DOHH2 (cell line): ENCODE measurements at regions not wholly inside any gene's neighbourhood (a gene's known extent, or its start where the extent isn't known, plus 50 kb on each side); places are given as distances from the start of the nearest gene placed in this dataset.

Experiments used
- H3F3A ChIP-seq: fragments of 200-600 bp; sonication (generic), shearing (Covaris generic); 2 replicates; pipeline ENCODE4 v1.6.0; 2016; ENCODE audit warnings: antibody characterized with exemption, mild to moderate bottlenecking; ENCODE audit not compliant: control insufficient read depth, insufficient read depth
- H3K27ac ChIP-seq: fragments of 200-600 bp; sonication (generic); 2 replicates; pipeline ENCODE4 v1.5.1; 2014; ENCODE audit warnings: low read depth, mild to moderate bottlenecking, low read length, moderate library complexity
- H3K27me3 ChIP-seq: fragments of 200-600 bp; sonication (generic); 2 replicates; pipeline ENCODE4 v1.6.1; 2014; ENCODE audit warnings: mild to moderate bottlenecking, low read length, mixed read lengths; ENCODE audit not compliant: control insufficient read depth
- H3K36me3 ChIP-seq: fragments of 200-600 bp; sonication (generic); 2 replicates; pipeline ENCODE4 v1.6.1; 2014; ENCODE audit warnings: mild to moderate bottlenecking, low read length, moderate library complexity, mixed read lengths; ENCODE audit not compliant: control insufficient read depth
- H3K4me1 ChIP-seq: fragments of 200-600 bp; sonication (generic); 2 replicates; pipeline ENCODE4 v1.6.1; 2014; ENCODE audit warnings: mild to moderate bottlenecking, low read length, mixed read lengths; ENCODE audit not compliant: control insufficient read depth
- H3K4me2 ChIP-seq: fragments of 200-600 bp; sonication (generic); 2 replicates; pipeline ENCODE4 v1.6.0; 2014; ENCODE audit warnings: mild to moderate bottlenecking, low read length, moderate library complexity
- H3K4me3 ChIP-seq: fragments of 200-600 bp; sonication (generic); 2 replicates; pipeline ENCODE4 v1.5.1; 2014; ENCODE audit warnings: mild to moderate bottlenecking, low read length, mixed read lengths
- H3K79me2 ChIP-seq: fragments of 200-600 bp; sonication (generic); 2 replicates; pipeline ENCODE4 v1.6.1; 2014; ENCODE audit warnings: mild to moderate bottlenecking, low read length, mixed read lengths; ENCODE audit not compliant: control insufficient read depth
- H3K9me2 ChIP-seq: fragments of 200-600 bp; sonication (generic); replicated peaks from 2 replicates; pipeline ENCODE4 v1.6.1; 2014; ENCODE audit warnings: mild to moderate bottlenecking, low read length, mixed read lengths; ENCODE audit not compliant: control insufficient read depth
- H3K9me3 ChIP-seq: fragments of 200-600 bp; sonication (generic); 2 replicates; pipeline ENCODE4 v1.6.1; 2014; ENCODE audit warnings: antibody characterized with exemption, low read length, mixed read lengths; ENCODE audit not compliant: control insufficient read depth, insufficient read depth
- H4K20me1 ChIP-seq: fragments of 200-600 bp; sonication (generic); 2 replicates; pipeline ENCODE4 v1.6.0; 2014; ENCODE audit warnings: low read depth, mild to moderate bottlenecking, antibody characterized with exemption, low read length, moderate library complexity; ENCODE audit not compliant: control insufficient read depth, insufficient read depth
- EZH2phosphoT487 ChIP-seq: fragments of 200-600 bp; sonication (generic); IDR thresholded peaks from 2 replicates; pipeline ENCODE4 v1.6.1; 2017; ENCODE audit warnings: borderline replicate concordance, mild to moderate bottlenecking, antibody characterized with exemption, low read length, moderate library complexity, mixed read lengths
- TF ChIP-seq, protein P1 (sequence below): fragments of 200-600 bp; sonication (generic); IDR thresholded peaks from one replicate; pipeline ENCODE4 v1.5.1; 2014; ENCODE audit warnings: antibody characterized with exemption, mild to moderate bottlenecking, low read depth, low read length; ENCODE audit not compliant: poor library complexity, severe bottlenecking

DNA sequence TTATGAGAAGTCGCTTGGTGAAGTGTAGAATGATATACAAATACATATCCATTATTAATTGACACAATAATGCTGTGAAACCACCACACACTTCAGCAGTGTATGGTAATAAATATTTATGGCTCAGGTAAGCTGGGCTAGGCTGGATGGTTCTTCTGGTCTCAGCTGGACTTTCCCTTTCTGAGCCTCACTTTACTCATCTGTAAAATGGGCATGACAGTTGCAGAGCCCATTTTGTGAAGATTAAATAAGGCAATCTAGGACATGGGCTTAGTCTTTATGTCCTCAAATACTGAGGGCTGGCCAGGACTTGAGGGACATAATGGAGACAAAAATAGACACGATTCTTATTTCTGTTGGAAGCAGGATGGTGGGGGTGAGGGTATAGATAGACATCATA, 196.1 kb downstream of the MIAT start:
- no peak overlapping the region for H3K27ac ChIP-seq
- H3K4me1 ChIP-seq, result no peaks in the 10 kb centered on the region
- no peaks in the 10 kb centered on the region for H3K9me2 ChIP-seq
- no peaks in the 10 kb centered on the region for H3K36me3 ChIP-seq
- no peak overlapping the region for H3K4me2 ChIP-seq
- no peaks in the 10 kb centered on the region for H3K79me2 ChIP-seq
- no peak overlapping the region for H3K4me3 ChIP-seq
- no peaks in the 10 kb centered on the region for H3K9me3 ChIP-seq
- no peaks in the 10 kb centered on the region for H4K20me1 ChIP-seq
- H3K27me3 ChIP-seq, result no peaks in the 10 kb centered on the region
- no peaks in the 10 kb centered on the region for H3F3A ChIP-seq
- TF ChIP-seq, protein P1, sequence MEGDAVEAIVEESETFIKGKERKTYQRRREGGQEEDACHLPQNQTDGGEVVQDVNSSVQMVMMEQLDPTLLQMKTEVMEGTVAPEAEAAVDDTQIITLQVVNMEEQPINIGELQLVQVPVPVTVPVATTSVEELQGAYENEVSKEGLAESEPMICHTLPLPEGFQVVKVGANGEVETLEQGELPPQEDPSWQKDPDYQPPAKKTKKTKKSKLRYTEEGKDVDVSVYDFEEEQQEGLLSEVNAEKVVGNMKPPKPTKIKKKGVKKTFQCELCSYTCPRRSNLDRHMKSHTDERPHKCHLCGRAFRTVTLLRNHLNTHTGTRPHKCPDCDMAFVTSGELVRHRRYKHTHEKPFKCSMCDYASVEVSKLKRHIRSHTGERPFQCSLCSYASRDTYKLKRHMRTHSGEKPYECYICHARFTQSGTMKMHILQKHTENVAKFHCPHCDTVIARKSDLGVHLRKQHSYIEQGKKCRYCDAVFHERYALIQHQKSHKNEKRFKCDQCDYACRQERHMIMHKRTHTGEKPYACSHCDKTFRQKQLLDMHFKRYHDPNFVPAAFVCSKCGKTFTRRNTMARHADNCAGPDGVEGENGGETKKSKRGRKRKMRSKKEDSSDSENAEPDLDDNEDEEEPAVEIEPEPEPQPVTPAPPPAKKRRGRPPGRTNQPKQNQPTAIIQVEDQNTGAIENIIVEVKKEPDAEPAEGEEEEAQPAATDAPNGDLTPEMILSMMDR, result no peak
- no peak for TF ChIP-seq EZH2phosphoT487

DNA sequence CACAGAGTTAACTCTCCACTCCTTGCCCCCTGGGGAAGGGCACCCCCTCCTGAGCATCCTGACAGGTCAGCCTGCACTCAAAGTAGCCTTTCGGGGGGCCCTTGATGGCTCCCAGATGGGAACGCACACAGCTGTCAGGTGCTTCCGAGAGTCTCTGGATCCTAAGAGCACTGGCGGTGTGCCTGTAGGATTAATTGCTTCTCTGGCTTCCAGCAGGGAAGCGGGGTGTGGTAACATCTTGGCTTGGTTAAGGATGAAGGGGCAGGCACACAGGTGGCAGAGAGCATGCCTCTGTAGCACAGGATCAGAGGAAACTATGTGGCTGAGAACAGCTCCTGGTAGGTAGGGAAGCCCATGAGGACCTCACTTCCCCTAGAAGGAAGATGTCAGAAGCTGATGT, 199.8 kb downstream of the MIAT start:
- Histone ChIP-seq H3K4me2 (no peak overlapping the region), H3F3A (no peaks in the 10 kb centered on the region), H3K9me3 (no peaks in the 10 kb centered on the region; the same call in 1 of the 2 replicates), H3K79me2 (no peaks in the 10 kb centered on the region), H4K20me1 (no peaks in the 10 kb centered on the region), H3K36me3 (no peaks in the 10 kb centered on the region), H3K9me2 (no peaks in the 10 kb centered on the region), H3K4me3 (no peak overlapping the region), H3K4me1 (no peaks in the 10 kb centered on the region), H3K27me3 (no peaks in the 10 kb centered on the region), H3K27ac (no peak overlapping the region)
- no peak for TF ChIP-seq EZH2phosphoT487
- TF ChIP-seq, protein P1, result no peak

DNA sequence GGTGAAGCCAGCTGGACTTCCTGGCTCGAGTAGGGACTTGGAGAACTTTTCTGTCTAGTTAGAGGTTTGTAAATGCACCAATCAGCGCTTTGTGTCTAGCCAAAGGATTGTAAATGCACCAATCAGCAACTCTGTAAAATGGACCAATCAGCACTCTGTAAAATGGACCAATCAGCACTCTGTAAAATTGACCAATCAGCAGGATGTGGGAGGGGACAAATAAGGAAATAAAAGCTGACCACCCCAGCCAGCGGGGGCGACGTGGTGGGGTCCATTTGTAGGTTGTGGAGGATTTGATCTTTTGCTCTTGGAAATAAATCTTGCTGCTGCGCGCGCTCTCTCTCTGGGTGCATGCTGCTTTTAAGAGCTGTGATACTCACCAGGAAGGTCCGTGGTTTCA, 202.9 kb downstream of the MIAT start:
- H3K36me3 ChIP-seq, result no peaks in the 10 kb centered on the region
- H4K20me1 ChIP-seq, result no peaks in the 10 kb centered on the region
- no peaks in the 10 kb centered on the region for H3F3A ChIP-seq
- H3K79me2 ChIP-seq, result no peaks in the 10 kb centered on the region
- H3K4me3 ChIP-seq, result no peak overlapping the region
- H3K9me3 ChIP-seq, result no peaks in the 10 kb centered on the region; the same call in 1 of the 2 replicates
- no peaks in the 10 kb centered on the region for H3K9me2 ChIP-seq
- no peak overlapping the region for H3K4me2 ChIP-seq
- H3K4me1 ChIP-seq, result no peaks in the 10 kb centered on the region
- no peak overlapping the region for H3K27ac ChIP-seq
- TF ChIP-seq, protein P1, result no peak
- TF ChIP-seq EZH2phosphoT487, result no peak
- no peaks in the 10 kb centered on the region for H3K27me3 ChIP-seq

DNA sequence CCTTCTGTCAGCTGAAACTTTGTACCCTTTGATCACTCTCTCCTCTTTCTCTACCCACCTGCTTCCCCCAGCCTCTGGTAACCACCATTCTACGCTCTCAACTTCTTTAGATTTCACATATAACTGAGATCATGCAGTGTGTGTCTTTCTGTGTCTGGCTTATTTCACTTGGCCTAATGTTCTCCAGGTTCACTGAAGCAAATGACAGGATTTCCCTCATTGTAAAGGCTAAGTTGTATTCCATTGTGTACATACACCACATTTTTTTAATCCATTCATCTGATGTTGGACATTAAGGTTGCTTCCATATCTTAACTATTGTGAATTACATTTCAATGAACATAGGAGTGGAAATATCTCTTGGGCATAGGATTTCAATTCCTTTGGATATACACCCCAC, 207.6 kb downstream of the MIAT start:
- Histone ChIP-seq H3K79me2 (no peaks in the 10 kb centered on the region), H3F3A (no peaks in the 10 kb centered on the region), H3K9me3 (no peaks in the 10 kb centered on the region; the same call in 1 of the 2 replicates), H3K27ac (no peak overlapping the region), H3K4me1 (no peaks in the 10 kb centered on the region), H3K36me3 (no peaks in the 10 kb centered on the region), H3K27me3 (no peaks in the 10 kb centered on the region), H3K4me2 (no peak overlapping the region), H3K9me2 (no peaks in the 10 kb centered on the region), H4K20me1 (no peaks in the 10 kb centered on the region), H3K4me3 (no peak overlapping the region)
- TF ChIP-seq, protein P1, result no peak
- no peak for TF ChIP-seq EZH2phosphoT487
